Smooth muscle cell (in vitro differentiated cells): ENCODE measurements at regions not wholly inside any gene's neighbourhood (a gene's known extent, or its start where the extent isn't known, plus 50 kb on each side); places are given as distances from the start of the nearest gene placed in this dataset.

ENCODE experiments used
- DNase-seq: peaks from one replicate; lab custom pipeline; 2025; ENCODE audit not compliant: unreplicated experiment; lab: John Stamatoyannopoulos, UW
- H2AFZ ChIP-seq: fragments of 200-600 bp; sonication (generic); 2 replicates; pipeline ENCODE4 v1.6.0; 2016; ENCODE audit warnings: antibody characterized with exemption, low read depth, mild to moderate bottlenecking
- H3F3A ChIP-seq: fragments of 200-600 bp; sonication (generic); 2 replicates; pipeline ENCODE4 v1.6.0; 2017; ENCODE audit warnings: antibody characterized with exemption, low read depth
- H3K27ac ChIP-seq: fragments of 200-600 bp; sonication (generic); 2 replicates; pipeline ENCODE4 v1.5.1; 2016; ENCODE audit warnings: low read depth, mild to moderate bottlenecking
- H3K27me3 ChIP-seq: fragments of 200-600 bp; sonication (generic); 2 replicates; pipeline ENCODE4 v1.6.1; 2016; ENCODE audit warnings: low read depth, mild to moderate bottlenecking
- H3K36me3 ChIP-seq: fragments of 200-600 bp; sonication (generic); 2 replicates; pipeline ENCODE4 v1.5.1; 2016; ENCODE audit warnings: low read depth
- H3K4me1 ChIP-seq: fragments of 200-600 bp; sonication (generic); 2 replicates; pipeline ENCODE4 v1.5.1; 2016; ENCODE audit warnings: low read depth
- H3K4me2 ChIP-seq: fragments of 200-600 bp; sonication (generic); 2 replicates; pipeline ENCODE4 v1.6.0; 2016; ENCODE audit warnings: mild to moderate bottlenecking
- H3K4me3 ChIP-seq: fragments of 200-600 bp; sonication (generic); 2 replicates; pipeline ENCODE4 v1.5.1; 2016; ENCODE audit warnings: mild to moderate bottlenecking
- H3K79me2 ChIP-seq: fragments of 200-600 bp; sonication (generic); 2 replicates; pipeline ENCODE4 v1.6.0; 2016; ENCODE audit warnings: low read depth, mild to moderate bottlenecking
- H3K9ac ChIP-seq: fragments of 200-600 bp; sonication (generic); 2 replicates; pipeline ENCODE4 v1.6.0; 2016; ENCODE audit warnings: low read depth
- H3K9me3 ChIP-seq: fragments of 200-600 bp; sonication (generic); replicated peaks from 2 replicates; pipeline ENCODE4 v1.5.1; 2016; ENCODE audit warnings: low read depth
- H4K20me1 ChIP-seq: fragments of 200-600 bp; sonication (generic); 2 replicates; pipeline ENCODE4 v1.6.0; 2016; ENCODE audit warnings: low read depth
- CTCF ChIP-seq: fragments of 200-600 bp; sonication (generic); IDR thresholded peaks from 2 replicates; pipeline ENCODE4 v1.5.1; 2017; ENCODE audit warnings: borderline replicate concordance, mild to moderate bottlenecking, antibody characterized with exemption; ENCODE audit not compliant: insufficient read depth, poor library complexity, severe bottlenecking
- WGBS: methylation state at CpG from one replicate; pipeline ENCODE4 v1.1.7; 2016; ENCODE audit warnings: low lambda C conversion rate; 5-methylcytosine and 5-hydroxymethylcytosine counted together

- Histone ChIP-seq H3K4me2 (no peak overlapping the region), H3K27me3 (peaks cover 39% of the 10 kb centered on the region), H3K4me1 (no peaks in the 10 kb centered on the region), H3F3A (no peaks in the 10 kb centered on the region), H2AFZ (no peak overlapping the region), H3K36me3 (no peaks in the 10 kb centered on the region), H3K27ac (no peak overlapping the region), H4K20me1 (no peaks in the 10 kb centered on the region), H3K9ac (no peak overlapping the region), H3K9me3 (no peaks in the 10 kb centered on the region), H3K4me3 (no peak overlapping the region), H3K79me2 (no peaks in the 10 kb centered on the region)
- DNase-seq = no peak
- TF ChIP-seq CTCF = no peak
- 75% methylated on average over 1 of the region's 1 CpG for WGBS
Observed at GRCh38 chr19:30919737-30920136, 429.5 kb downstream of the TSHZ3 start.

- H3K79me2 ChIP-seq = no peaks in the 10 kb centered on the region
- H3K27ac ChIP-seq = no peak overlapping the region
- no peaks in the 10 kb centered on the region for H3K9me3 ChIP-seq
- H3K36me3 ChIP-seq = no peaks in the 10 kb centered on the region
- H3K4me3 ChIP-seq = no peak overlapping the region
- H3F3A ChIP-seq = no peaks in the 10 kb centered on the region
- DNase-seq = no peak
- H3K4me1 ChIP-seq = no peaks in the 10 kb centered on the region
- TF ChIP-seq CTCF = no peak
- no peaks in the 10 kb centered on the region for H4K20me1 ChIP-seq
- H2AFZ ChIP-seq = no peak overlapping the region
- H3K27me3 ChIP-seq = peaks cover 23% of the 10 kb centered on the region
- H3K4me2 ChIP-seq = no peak overlapping the region
- WGBS = 81% methylated on average over 9 of the region's 9 CpGs
- no peak overlapping the region for H3K9ac ChIP-seq
Observed at GRCh38 chr19:30916238-30916637, 433.0 kb downstream of the TSHZ3 start.

- H3K27ac ChIP-seq = no peak overlapping the region
- no peaks in the 10 kb centered on the region for H3K27me3 ChIP-seq
- H3K4me1 ChIP-seq = no peaks in the 10 kb centered on the region
- H3K9me3 ChIP-seq = no peaks in the 10 kb centered on the region
- no peak overlapping the region for H3K9ac ChIP-seq
- DNase-seq = no peak
- H3K4me3 ChIP-seq = no peak overlapping the region
- no peak overlapping the region for H2AFZ ChIP-seq
- 85% methylated on average over 3 of the region's 3 CpGs for WGBS
- no peaks in the 10 kb centered on the region for H3K79me2 ChIP-seq
- H3K36me3 ChIP-seq = no peaks in the 10 kb centered on the region
- H3K4me2 ChIP-seq = no peak overlapping the region
- H4K20me1 ChIP-seq = no peaks in the 10 kb centered on the region
- TF ChIP-seq CTCF = no peak
- H3F3A ChIP-seq = peaks cover 12% of the 10 kb centered on the region
Observed at GRCh38 chr19:30911491-30911890, 437.7 kb downstream of the TSHZ3 start.

GRCh38 chr19:30910485-30911240 is 438.6 kb downstream of the TSHZ3 start:
- Histone ChIP-seq H2AFZ (no peak overlapping the region), H3F3A (peaks cover 12% of the 10 kb centered on the region), H3K9ac (no peak overlapping the region), H3K27me3 (no peaks in the 10 kb centered on the region), H4K20me1 (no peaks in the 10 kb centered on the region), H3K27ac (no peak overlapping the region), H3K79me2 (no peaks in the 10 kb centered on the region), H3K4me1 (no peaks in the 10 kb centered on the region), H3K36me3 (no peaks in the 10 kb centered on the region), H3K4me3 (no peak overlapping the region), H3K4me2 (no peak overlapping the region), H3K9me3 (no peaks in the 10 kb centered on the region)
- no peak for TF ChIP-seq CTCF
- no peak for DNase-seq
- 81% methylated on average over 16 of the region's 16 CpGs for WGBS
